ENCODE measurements at regions not wholly inside any gene's neighbourhood (a gene's known extent, or its start where the extent isn't known, plus 50 kb on each side); places are given as distances from the start of the nearest gene placed in this dataset.

- DNase-seq (ENCODE audit: low read depth): no peak
- H3K4me3 ChIP-seq (ENCODE audit: low read depth, low read length): no peak overlapping the region
- TF ChIP-seq CTCF (conservative IDR thresholded peaks at IDR 0.05; ENCODE audit: low read depth, low read length): no peak
These were observed 150.1 kb upstream of the SERTAD2 start for GRCh38 chr2:64803776-64804175.

GRCh38 chr2:64804651-64805050 is 150.9 kb upstream of the SERTAD2 start:
- no peak for TF ChIP-seq CTCF (conservative IDR thresholded peaks at IDR 0.05; ENCODE audit: low read depth, low read length)
- no peak overlapping the region for H3K4me3 ChIP-seq (ENCODE audit: low read depth, low read length)
- DNase-seq (ENCODE audit: low read depth): no peak

- peak; percentile 38 for TF ChIP-seq CTCF (conservative IDR thresholded peaks at IDR 0.05; ENCODE audit: low read depth, low read length)
- H3K4me3 ChIP-seq (ENCODE audit: low read depth, low read length): no peak overlapping the region
- DNase-seq (ENCODE audit: low read depth): peak; percentile 99
These were observed 153.7 kb upstream of the SERTAD2 start for GRCh38 chr2:64807417-64807816.

- no peak for TF ChIP-seq CTCF (conservative IDR thresholded peaks at IDR 0.05; ENCODE audit: low read depth, low read length)
- H3K4me3 ChIP-seq (ENCODE audit: low read depth, low read length): no peak overlapping the region
- DNase-seq (ENCODE audit: low read depth): no peak
These were observed 154.4 kb upstream of the SERTAD2 start for GRCh38 chr2:64808092-64808491.

- DNase-seq (ENCODE audit: low read depth): no peak
- no peak for TF ChIP-seq CTCF (conservative IDR thresholded peaks at IDR 0.05; ENCODE audit: low read depth, low read length)
- no peak overlapping the region for H3K4me3 ChIP-seq (ENCODE audit: low read depth, low read length)
These were observed 155.0 kb upstream of the SERTAD2 start for GRCh38 chr2:64808754-64809153.

GRCh38 chr2:64809216-64809615 is 155.5 kb upstream of the SERTAD2 start:
- no peak overlapping the region for H3K4me3 ChIP-seq (ENCODE audit: low read depth, low read length)
- DNase-seq (ENCODE audit: low read depth): no peak
- no peak for TF ChIP-seq CTCF (conservative IDR thresholded peaks at IDR 0.05; ENCODE audit: low read depth, low read length)

GRCh38 chr2:64812285-64812684 is 158.6 kb upstream of the SERTAD2 start:
- no peak for TF ChIP-seq CTCF (conservative IDR thresholded peaks at IDR 0.05; ENCODE audit: low read depth, low read length)
- DNase-seq (ENCODE audit: low read depth): no peak
- H3K4me3 ChIP-seq (ENCODE audit: low read depth, low read length): no peak overlapping the region

Data from epithelial cell of proximal tubule (primary cell).